ENCODE measurements at regions not wholly inside any gene's neighbourhood (a gene's known extent, or its start where the extent isn't known, plus 50 kb on each side); places are given as distances from the start of the nearest gene placed in this dataset.

GRCh38 chr1:219323426-219323825, 149.7 kb downstream of the LYPLAL1 start:
- no peak for TF ChIP-seq POLR2A (IDR thresholded peaks at IDR 0.05; ENCODE audit: low read length)
- no peak for TF ChIP-seq CTCF (IDR thresholded peaks at IDR 0.05)
- no peak for TF ChIP-seq RNF2 (IDR thresholded peaks at IDR 0.05; ENCODE audit: borderline replicate concordance, low read depth)

Measured in A549 (cell line).